NCI-H2107 treated with DMSO at 0.1 percent for 48 hours (cell line): ENCODE measurements at regions not wholly inside any gene's neighbourhood (a gene's known extent, or its start where the extent isn't known, plus 50 kb on each side); places are given as distances from the start of the nearest gene placed in this dataset.
"Not testable (repeated sequence)": the region's sequence is repeated elsewhere in the genome, so short reads cannot be mapped to it uniquely, and the experiment has no call there.

Experiments used
- DNase-seq: peaks from one replicate; lab custom pipeline; 2025; ENCODE audit not compliant: unreplicated experiment; lab: John Stamatoyannopoulos, UW

- no peak for DNase-seq
Measured at GRCh38 chr6:115467726-115468125, 593.0 kb downstream of the FRK start.

GRCh38 chr6:115460913-115461312 is 599.8 kb downstream of the FRK start:
- DNase-seq: no peak

DNA sequence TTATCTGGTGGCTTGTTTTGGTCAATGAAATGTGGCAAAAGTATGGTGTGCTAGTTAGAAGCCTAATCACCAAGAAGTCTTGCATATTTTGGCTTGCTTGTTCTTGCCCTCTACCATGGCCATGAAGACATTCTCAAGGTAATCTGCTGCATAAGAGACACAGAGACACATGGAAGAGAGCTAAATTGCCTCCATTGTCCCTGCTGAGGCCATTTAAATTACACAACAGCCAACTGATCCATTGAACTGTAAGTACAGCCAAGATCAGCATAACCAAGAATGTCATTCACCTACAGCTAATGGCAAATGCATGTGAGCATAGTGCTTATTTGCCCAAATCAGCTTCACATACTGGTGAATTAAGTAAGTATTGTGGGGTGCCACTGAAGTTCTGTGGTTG is 603.8 kb downstream of the FRK start:
- no peak for DNase-seq

GRCh38 chr6:115443825-115444478 is 616.7 kb downstream of the FRK start:
- DNase-seq: no peak

- DNase-seq: no peak
Measured at GRCh38 chr6:115442323-115442722, 618.4 kb downstream of the FRK start.

DNA sequence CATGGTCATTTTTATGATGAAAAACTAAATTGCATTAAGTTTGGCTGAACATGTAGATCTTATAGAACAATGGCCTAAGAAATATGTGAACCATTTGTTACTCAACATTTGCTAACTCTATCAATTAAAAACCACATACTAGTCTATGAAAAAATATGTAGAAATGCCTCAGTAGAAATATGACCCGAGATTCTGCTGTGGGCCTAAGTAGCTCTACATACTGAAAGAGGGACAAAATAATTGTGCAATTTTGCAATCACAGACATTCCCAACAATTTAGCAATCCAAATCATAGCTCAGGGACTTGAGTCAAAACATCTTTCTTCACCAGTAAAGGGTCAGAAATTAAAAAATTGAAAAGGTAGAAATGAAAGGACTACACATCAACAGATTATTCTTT is 619.0 kb downstream of the FRK start:
- DNase-seq: no peak

- no peak for DNase-seq
Measured at GRCh38 chr6:115415378-115415777, 645.3 kb downstream of the FRK start.

- DNase-seq: not testable (repeated sequence)
Measured at GRCh38 chr6:115414916-115415315, 645.8 kb downstream of the FRK start.

- DNase-seq: no peak
Measured at GRCh38 chr6:115411756-115412155, 648.9 kb downstream of the FRK start.

GRCh38 chr6:115404446-115404845 is 656.2 kb downstream of the FRK start:
- DNase-seq: no peak

- no peak for DNase-seq
Measured at GRCh38 chr6:115398607-115399006, 662.1 kb downstream of the FRK start.

GRCh38 chr6:115396112-115396906 is 664.4 kb downstream of the FRK start:
- DNase-seq: no peak

GRCh38 chr6:115393821-115394220 is 666.9 kb downstream of the FRK start:
- DNase-seq: no peak

DNA sequence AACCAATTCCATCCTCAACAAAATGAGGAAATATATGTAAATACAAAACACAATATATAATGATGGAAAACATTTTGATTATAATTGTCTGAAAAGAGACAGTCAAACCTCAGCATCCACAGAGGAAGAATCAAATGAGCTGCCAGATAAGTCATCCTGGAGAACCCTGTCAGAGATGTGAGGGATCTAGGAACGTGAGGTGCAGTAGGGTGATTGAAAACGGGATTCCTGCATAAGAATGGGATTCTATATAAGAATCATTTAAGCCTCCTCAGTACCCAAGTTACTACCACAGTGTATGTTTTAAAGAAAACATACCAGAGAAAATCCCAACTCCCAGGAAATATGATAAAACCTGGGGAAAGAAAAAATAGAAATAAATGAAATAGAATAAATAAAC is 690.5 kb downstream of the FRK start:
- DNase-seq: no peak

DNA sequence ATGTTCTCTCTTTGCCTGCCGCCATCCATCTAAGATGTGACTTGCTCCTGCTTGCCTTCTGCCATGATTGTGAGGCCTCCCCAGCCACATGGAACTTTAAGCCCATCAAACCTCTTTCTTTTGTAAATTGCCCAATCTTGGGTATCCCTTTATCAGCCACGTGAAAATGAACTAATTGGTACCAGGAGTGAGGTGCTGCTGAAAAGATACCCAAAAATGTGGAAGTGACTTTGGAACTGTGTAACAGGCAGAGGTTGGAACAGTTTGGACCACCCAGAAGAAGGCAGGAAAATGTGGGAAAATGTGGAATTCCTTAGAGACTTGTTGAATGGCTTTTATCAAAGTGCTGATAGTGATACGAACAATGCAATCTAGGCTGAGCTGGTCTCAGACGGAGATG is 694.9 kb downstream of the FRK start:
- DNase-seq: no peak

DNA sequence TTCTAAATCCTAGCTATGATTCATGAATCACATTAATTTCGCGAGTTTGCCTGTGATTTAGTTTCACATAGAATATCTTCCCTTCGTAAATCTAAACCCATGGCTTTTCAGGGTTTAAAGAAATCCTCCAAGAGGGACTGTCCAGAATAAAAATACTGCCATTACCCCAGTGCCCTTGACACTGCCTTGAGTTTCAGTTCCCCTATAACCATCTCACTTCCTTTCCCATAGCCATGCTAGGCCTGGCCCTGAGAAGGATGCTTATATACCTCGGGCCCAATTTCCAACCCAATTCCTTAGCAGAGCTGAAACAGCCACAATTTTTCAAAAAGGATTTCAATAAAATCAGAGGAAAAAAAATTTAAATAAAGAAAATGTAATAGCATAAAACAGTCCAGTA is 697.3 kb downstream of the FRK start:
- no peak for DNase-seq

DNA sequence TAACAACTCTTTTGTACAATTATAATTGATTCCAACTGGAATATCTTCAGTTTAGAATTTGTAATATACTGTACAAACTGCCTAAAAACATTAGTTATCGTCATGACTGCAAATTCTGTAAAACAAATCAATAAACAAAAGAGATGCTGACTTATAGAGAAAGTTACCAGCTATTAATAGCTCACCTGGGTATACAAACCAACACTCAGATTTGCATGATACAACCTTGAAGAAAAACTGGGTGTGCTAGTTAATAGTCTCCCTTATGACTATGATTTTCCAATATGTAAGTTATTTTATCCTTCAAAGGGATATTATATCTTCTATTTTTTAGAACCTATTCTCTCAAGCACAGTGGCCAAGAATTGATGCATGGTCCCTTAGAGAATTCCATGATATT is 698.5 kb downstream of the FRK start:
- no peak for DNase-seq

GRCh38 chr6:115360602-115361325 is 699.9 kb downstream of the FRK start:
- no peak for DNase-seq

- DNase-seq: no peak
Measured at GRCh38 chr6:115358616-115359015, 702.1 kb downstream of the FRK start.

- no peak for DNase-seq
Measured at GRCh38 chr6:115356371-115356770, 704.3 kb downstream of the FRK start.

DNA sequence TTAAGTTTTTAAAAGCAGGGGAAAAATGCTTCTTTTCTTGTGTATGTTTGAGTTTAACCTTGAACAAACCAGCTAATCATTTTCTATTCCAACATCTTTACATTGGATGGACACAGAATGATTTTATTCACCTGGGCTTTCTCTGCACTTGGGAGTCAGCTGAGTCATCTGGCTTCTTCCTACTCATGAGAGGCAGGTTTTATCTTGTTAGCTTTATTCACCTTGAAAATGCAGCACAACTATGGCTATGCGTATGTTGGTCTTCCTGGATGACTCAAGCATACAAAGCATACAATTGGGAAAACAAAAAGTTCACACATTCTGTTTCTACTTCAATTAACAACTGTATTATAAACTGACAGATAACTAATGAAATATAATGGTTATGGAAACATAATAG is 737.7 kb downstream of the FRK start:
- no peak for DNase-seq

- no peak for DNase-seq
Measured at GRCh38 chr6:115319823-115320222, 740.9 kb downstream of the FRK start.
